Dermis microvascular lymphatic vessel endothelial cell (primary cell): ENCODE measurements at regions not wholly inside any gene's neighbourhood (a gene's known extent, or its start where the extent isn't known, plus 50 kb on each side); places are given as distances from the start of the nearest gene placed in this dataset.
"Not testable (repeated sequence)": the region's sequence is repeated elsewhere in the genome, so short reads cannot be mapped to it uniquely, and the experiment has no call there.

Experiments
- DNase-seq, 2 donors: peaks; one replicate each; pipeline versions ENCODE4 v3.0.0 to v3.0.0-alpha.2; 2010; ENCODE audit warnings: low read depth in 2 of 2

GRCh38 chr5:67815455-67816391 lies 399.8 kb upstream of the PIK3R1 start:
- DNase-seq: no peak

DNA sequence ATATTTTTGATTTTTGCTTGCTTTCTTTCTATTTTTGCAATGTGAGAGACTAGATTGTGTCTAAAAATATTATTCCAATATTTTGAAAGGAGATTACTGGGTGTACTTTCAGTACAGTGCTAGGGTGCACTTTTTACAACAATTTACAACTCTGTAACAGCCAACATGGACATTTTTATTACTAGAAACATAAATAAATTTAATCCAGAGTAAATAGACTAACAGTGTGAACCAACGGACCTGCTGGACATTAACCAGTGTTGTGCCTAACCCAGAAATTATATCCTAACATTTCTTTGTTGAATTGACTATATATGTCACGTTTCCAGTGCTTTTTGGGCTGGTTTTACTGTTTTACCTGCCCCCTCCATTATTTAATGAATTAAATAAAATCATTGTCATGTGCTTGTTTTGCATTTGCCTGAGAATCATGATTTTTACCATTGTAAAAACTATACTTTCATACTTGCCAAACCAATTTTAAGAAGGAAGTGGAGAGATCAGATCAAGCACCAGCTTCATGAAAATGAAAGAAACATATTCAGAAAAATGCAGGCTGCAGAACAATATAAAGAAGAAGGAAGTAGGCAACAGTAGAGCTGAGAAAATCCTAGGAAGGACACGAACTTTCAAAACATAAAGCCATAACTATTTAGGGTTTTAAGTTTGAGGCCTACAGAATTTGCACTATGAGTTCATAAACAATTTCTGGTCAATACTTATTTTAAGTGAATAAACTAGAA lies 400.8 kb upstream of the PIK3R1 start:
- DNase-seq: no peak

DNA sequence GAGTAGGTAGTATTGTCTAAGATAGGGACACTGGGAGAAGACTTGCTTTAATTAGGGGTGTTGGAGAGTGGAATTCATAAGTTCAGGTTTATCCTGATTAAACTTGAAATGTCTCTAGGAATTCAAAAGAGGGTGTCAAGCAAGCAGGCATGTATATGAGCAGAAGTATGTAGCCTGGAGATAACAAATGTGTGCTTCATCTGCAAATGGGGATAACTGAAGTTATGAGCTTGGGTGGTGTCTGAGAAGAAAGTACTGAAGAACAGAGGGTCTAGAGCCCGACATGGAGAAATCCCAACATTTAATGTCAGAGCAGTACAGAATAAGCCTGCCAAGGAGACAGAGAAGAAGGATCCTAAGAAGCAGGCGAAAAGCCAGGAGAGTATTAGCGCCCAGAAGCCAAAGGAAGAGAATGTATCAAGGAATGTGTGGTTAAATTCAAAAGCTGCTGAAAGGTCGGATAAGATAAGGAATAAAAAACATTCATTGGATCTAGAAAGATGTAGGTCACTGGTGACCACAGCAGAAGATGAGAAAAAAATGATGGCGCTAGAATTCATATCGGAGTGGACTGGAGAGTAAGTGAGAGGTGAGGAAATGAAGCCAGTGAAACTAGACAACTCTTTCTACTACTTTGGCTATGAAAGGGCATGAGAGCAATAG lies 401.5 kb upstream of the PIK3R1 start:
- DNase-seq: no peak

GRCh38 chr5:67809589-67809988 lies 406.0 kb upstream of the PIK3R1 start:
- DNase-seq: no peak

DNA sequence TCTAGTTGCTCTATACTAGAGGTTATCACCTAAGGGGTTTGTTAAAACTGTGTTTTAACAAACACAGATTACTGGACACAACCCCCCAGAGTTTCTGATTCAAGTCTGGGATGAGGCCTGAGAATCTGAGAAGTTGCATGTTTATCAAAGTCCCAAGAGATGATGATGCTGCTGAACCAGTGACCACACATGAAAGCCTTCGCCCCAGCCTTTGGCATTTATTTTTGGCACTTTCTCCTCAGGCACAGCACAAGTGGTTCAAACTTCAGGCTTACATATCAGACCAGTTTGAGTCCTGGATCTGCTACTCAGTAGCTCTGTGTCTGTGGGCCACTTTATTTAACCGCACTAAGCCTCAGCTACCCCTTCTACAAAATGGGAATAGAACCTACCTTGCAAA lies 407.2 kb upstream of the PIK3R1 start:
- DNase-seq: no peak

DNA sequence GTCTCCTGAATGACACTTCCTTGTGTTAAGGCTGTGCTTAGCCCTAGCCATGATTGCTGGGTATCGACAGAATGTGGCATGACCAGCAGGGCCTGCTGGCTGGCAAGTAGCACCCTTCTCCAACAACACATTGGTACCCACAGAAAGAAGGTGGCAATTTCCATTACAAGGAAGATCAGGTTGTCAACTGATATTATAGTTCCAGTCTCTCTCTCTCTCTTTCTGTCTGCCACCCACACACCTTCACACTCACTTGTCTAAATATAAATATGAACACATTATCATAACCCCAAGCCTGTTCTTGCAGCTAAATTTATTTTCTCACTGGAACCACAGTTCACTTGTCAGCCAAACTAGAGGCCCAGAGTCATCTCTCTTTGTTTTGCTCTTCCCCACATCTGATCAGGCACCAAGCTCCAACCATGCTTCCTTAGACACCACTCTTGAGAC lies 408.1 kb upstream of the PIK3R1 start:
- no peak for DNase-seq

GRCh38 chr5:67806654-67807438 lies 408.7 kb upstream of the PIK3R1 start:
- DNase-seq: no peak

DNA sequence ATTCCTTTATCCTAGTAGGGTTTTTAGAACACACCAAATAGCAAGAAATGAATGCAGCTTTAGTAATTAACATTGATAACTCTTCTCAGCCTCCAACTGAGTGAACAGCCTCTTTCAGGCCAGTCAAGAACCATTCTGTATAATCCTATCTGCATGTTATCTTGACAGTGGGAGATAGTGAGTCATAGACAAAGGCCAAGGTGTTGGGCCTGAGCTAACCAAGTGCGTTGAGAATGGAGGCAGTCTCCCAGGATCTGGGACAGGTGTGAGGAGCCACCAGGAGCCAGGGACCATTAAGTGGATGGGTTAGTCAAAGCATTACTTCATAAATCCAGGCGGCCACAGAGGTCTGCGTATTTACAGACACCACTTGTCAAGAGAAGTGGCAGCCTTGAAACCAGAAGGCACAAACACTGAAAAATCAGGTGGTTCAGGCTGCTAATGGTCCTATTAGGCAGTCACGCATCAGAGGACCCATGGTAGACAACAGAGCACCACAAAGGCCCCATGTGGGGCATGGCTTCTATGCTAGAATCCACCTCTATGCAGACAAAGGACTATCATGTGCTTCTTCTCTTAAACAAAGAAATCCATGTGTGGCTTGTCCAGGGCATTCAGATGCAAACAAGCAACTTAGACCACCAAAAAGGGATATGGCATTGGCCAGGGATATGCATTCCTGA lies 409.7 kb upstream of the PIK3R1 start:
- DNase-seq: no peak

GRCh38 chr5:67802766-67803165 lies 412.8 kb upstream of the PIK3R1 start:
- no peak for DNase-seq

GRCh38 chr5:67799732-67800234 lies 415.8 kb upstream of the PIK3R1 start:
- DNase-seq: no peak

DNA sequence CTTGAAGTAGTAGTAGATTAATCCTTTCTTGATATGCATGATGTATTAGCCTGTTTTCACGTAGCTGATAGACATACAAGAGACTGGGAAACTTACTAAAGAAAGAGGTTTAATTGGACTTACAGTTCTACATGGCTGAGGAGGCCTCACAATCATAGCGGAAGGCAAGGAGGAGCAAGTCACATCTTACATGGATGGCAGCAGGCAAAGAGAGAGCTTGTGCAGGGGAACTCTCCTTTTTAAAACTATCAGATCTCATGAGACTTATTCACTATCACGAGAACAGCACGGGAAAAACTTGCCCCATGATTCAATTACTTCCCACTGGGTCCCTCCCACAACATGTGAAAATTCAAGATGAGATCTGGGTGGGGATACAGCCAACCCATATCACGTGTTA lies 417.1 kb upstream of the PIK3R1 start:
- DNase-seq: not testable (repeated sequence)

- DNase-seq: no peak
Measured at GRCh38 chr5:67795781-67796477, 419.6 kb upstream of the PIK3R1 start.

DNA sequence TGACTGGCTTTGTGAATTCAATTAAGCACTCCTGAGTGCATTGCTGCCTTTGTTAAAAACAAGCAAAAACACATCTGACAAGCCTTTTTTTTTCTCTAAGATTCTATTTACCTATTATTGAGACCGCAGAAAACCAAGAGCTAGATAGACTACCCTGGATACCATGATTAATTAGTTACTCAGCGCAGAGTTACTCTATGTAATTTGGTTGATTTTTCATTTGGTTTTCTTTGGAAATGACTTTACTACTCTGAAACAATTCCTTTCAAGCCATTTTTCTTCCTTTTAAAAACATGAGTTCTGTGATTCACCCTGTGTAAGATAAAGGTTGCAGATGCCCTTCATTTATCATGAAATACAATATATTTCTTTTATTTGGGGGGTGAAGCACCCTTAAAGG lies 421.6 kb upstream of the PIK3R1 start:
- DNase-seq: no peak

DNA sequence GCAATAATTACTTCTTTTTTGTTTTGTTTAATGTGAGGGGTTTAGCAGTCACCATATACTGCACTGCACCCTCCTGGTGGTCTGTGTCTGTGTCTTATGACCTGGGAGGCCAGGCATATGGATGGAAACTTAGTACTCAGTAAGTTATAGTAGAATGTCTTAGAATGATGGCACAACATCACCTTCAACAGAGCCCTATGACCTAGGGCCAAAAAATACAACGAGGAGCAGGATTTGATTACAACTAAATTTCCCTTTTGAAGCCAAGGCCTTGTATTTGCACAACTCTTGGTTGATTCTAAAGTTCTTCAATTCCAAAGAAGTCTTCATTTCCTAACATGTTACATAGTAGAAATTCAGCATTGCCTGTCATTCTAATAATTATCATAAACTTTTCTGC lies 422.1 kb upstream of the PIK3R1 start:
- no peak for DNase-seq

GRCh38 chr5:67792891-67793290 lies 422.7 kb upstream of the PIK3R1 start:
- no peak for DNase-seq

DNA sequence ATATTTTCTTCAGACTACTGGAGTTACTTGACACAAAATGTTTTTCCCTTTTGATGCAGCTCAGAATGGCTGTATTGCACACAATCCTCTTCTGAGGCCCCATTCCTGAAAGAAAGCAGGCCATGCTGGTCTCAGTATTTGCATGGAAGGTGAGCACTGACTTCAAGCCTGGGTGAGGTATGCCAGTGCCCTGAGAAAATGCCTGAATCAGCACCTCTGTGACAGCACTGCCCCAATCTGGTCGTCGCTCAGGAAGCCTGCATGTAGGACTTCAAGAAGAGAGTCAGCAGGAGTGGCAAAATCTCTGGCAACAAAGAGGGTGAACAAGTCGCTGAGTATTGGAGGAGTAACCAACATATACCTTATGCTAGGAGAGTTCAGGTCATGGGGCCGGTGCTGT lies 425.2 kb upstream of the PIK3R1 start:
- no peak for DNase-seq

- not testable (repeated sequence) for DNase-seq
Measured at GRCh38 chr5:67779893-67780623, 435.5 kb upstream of the PIK3R1 start.

GRCh38 chr5:67774786-67775185 lies 440.8 kb upstream of the PIK3R1 start:
- no peak for DNase-seq

DNA sequence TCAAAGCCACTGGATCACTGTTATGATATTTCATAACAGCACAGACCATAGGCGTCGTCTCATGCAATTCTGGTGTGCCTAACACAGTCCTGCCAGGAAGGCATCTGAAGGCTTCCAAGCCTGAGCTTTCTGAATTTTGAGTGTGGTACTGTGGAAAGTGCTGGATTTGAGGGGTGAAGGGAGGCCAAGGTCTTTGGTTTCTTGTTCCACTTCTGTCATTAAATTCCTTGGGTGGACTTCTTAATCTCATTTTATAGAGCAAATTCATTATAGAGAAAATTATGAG lies 441.3 kb upstream of the PIK3R1 start:
- no peak for DNase-seq
